Stimulated activated CD4-positive, alpha-beta T cell treated with anti-CD3 and anti-CD28 coated beads, Interleukin-12 subunit alpha, Interleukin-12 subunit beta, amount 100 ng/mL, for 24 hours (primary cell): ENCODE measurements at regions not wholly inside any gene's neighbourhood (a gene's known extent, or its start where the extent isn't known, plus 50 kb on each side); places are given as distances from the start of the nearest gene placed in this dataset.

ENCODE experiments used
- DNase-seq, 2 experiments: peaks; one replicate each; pipeline ENCODE4 v3.0.0-alpha.2; 2020; ENCODE audit warnings: low read depth in 2 of 2

DNA sequence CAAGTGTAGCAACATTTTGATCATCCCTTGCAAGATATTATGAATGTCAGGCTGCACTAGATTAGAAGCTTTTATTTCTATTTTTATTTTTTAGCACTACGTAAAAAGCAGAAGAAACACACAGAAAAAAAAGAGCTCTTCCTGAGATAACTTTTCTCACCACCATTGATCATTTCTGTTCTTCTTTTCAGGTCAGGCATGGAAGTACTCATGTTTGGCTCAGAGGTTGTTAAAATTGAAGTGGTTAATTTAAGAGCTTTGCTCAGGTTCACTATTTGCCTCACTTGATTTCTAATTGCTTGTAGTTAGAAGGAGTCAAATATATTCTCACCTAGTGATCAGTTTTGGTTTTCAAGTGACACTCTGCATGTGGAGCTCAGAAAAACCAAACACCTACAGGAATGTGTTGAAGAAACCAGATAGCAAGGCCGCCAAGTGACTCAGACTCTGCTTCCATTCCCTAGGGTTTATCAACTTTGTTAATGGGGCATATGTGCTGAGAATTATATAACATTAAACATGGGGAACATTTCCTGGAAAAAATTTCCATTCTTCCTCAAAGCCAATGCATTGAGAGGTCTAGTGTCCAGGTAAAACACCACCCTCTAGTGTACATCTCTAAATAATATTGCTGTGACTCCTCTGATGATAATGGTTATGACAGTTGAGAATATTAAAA lies 679.8 kb downstream of the CETN3 start:
- no peak for DNase-seq

DNA sequence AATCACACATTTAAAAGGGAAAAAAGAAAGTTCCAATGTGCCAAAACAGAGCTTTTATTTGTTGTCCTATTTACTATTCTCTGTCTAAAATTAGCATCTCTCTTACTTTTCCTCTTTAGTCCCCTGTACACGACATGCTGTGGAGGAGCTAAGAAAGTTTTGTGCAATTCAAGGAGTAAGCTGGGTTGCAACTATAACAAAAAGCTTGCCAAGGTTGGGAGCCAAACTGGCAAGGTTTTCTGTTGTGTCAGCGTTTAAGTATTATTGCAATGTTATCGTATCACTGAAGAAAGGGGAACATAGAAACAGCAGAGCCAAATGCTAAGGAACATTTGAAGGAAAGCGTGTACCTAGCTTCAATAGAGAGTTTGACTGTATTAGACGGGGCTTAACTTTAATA lies 680.8 kb downstream of the CETN3 start:
- DNase-seq: no peak

DNA sequence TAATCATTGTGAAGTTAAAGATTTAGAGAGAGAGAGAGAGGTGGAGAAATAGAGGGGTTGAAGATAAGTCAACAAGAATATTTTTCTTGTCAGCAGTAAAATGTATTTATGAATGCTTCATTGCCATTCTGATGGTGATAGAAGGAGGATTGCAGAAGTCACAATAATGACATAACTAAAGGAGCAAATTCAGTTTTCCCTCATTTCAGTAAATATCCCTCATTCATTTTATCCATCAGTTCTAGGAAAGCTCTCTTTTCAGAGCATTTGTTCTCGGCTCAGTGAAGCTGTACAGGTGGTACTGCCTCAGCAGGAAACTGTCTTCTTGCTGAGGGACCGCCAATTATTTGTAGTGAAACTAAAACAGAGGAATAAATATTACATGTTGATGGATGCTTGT lies 681.4 kb downstream of the CETN3 start:
- DNase-seq: no peak

DNA sequence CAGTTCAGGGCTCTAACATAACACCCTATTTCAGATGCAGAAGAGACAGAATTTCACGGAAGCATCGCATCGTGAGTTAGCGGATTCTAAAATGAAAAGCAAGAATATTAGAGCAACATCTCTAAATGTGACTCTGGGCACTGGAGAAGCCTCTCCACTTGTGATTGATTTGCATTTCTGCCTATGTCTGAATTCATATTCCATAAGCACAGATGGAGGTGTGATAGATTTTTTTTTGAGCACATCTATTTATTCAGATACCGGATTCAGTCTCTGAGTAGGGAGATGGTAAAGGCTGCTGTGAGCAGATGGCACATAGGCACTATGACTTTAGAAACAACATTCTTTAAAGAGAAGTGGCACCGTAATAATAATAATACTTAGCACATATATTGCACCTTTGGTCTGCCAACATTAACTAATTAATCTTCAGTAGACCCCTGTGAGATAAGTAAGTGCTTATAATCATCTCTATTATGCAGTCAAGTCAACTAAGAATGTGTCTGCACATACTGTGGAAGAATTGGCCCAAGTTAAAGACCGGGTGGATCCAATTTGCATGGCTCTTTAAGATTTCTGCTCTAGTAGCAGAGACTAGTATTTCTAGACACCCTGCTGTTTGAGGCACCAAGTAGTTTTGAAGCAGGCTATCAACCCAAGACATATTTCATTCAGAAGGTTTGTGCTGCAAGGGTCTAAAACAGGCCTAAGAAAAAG lies 685.0 kb downstream of the CETN3 start:
- DNase-seq: no peak

DNA sequence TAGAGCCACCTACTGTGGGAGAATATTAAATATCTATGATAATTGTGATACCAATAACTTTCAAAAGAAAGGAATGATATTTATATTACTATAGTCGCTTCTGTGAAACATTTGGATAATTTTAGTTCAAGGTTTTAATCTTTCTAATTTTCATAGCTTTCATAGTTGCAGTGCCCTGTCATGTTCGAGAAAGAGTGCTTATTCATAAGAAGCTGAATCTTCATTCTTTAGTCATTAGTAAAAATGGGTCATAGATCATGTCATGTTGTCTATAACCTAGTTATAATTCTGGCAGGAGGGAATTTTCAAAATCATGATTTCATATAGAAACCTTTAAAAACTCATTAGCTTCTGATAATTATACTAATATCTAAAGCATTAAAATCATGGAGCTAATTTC lies 685.6 kb downstream of the CETN3 start:
- DNase-seq: no peak

DNA sequence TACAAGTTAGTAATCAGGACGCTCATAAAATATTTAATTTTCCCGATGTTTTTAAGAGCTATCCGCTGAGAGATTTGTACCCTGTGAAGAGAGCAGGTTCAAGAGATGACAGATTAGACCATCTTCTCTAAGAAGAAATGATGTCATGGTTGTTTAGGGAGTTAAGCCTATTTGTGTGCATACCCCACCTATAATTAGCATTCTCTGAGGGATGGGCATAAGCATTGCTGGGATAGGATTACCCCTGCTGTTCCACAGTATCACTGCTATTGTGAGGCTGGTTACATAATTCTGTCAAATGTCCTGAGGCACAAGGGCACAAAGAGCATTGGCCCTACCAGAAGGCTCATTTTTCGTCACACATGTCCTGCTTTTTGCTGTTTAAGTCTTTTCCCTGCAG lies 687.0 kb downstream of the CETN3 start:
- DNase-seq: no peak

DNA sequence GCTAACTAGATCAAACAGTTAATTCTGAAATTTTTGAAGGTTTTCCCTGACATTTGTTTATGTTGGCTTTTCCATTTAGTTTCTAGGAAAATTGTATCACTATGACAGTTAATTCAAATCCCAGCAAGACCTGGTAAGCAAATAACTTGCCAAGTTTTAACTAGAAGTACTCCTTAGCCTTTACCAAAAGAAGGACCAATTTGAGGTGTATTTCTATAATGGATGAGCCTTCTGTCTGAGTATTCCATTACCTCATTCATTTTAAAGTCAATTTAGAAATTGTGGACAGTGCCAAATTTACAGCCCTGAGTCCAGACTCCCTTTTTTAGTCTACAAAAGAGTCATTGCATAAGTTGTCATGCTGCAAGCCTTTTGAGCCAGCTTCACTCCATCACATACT lies 687.6 kb downstream of the CETN3 start:
- DNase-seq: no peak

DNA sequence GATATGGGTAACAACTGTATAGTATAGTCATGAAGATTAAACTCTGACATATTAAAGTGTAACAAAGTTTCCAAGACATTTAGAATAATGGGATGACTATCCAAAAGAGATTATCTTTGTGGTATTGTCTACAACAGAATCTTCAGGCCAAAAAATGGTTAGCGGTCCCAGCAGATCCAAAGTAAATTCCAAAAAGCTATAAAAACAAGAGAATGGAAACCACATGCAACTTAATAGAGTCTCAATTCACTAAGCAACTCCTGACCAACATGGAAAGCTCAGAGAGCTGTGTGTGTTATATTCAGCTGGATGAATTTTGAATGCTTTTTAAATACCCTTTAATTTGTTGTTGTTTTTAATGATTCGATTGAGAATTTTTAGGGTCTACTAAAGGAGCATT lies 688.2 kb downstream of the CETN3 start:
- DNase-seq: no peak

DNA sequence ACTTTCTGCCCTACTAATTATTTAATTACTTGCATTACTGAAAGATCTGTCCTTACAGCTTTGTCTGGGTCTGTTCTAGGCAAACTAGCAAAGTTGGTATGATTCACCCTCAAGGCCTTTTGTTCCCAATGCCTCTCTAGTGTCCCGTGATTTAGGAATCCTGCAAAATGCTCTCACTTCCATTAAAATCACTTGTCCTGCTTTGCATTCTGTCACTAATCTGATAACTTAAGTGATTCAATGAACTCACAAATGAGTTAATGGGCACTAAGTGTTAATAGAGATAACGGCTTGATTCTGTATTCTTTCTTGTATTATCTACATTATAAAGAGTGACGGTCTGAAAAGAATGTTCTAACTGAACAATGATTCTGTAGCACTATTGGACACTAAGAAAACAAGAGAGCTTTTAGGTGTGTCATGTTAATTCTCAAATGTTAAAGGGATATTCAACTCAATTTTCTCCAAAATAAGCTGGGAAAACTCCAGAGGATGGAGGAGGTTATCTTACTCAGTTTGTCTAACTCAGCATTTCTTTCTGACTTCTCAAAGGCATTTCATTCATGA lies 697.3 kb downstream of the CETN3 start:
- no peak for DNase-seq

DNA sequence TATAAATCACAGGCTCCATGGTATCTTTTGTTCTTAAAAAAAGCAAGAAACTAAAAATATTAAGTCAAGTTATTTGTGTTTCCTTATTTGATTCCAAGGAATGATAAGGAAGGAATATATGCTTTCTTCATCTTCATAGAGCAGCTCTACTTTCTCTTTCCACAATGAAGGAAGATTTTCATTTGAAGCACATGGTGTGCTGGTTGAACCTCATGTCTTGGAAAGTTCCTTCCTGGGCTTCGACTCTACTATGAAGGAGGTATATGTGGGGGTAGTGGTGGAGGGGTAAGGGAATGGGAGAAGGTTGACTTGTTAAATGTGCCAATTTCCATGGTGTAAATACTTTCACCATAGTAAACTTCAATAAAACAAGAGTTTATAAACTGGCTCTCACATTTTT lies 698.0 kb downstream of the CETN3 start:
- DNase-seq: no peak

DNA sequence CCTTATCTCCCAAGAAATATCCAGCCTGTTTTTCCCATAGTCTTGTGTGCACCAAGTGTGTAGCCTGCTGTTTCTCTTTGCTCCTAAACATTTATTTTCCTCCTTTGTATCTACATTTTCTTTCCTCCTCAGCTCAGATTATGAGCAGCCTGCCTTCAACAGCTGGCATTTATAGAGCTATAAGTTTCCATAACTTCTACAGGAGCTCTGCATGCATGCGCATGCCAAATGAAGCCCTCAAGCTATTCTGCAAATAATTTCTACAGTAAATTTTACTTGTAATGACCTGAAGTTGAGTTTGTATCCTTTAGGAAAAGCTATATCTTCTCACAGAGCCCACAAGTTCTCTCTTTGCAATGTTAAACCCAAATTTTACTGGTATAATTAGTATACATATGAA lies 699.5 kb downstream of the CETN3 start:
- DNase-seq: no peak

DNA sequence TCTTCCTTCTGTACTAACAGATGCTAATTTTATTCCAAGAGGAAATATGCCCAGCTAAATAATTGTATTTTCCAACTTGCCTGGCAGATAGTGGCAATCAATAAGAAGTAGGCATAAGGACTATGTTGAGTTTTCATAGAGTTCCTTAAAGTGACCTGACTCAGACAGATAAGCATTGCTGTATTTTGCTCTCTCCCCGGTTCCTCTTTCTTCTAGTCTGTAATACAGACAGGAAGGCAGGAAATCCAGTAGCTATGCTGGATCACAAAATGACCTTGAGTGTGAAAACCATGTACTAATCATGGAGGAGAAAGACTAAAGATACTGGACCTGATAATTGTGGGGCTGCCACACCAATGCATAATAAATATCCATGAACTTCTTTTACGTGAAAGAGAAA lies 701.7 kb downstream of the CETN3 start:
- DNase-seq: no peak

DNA sequence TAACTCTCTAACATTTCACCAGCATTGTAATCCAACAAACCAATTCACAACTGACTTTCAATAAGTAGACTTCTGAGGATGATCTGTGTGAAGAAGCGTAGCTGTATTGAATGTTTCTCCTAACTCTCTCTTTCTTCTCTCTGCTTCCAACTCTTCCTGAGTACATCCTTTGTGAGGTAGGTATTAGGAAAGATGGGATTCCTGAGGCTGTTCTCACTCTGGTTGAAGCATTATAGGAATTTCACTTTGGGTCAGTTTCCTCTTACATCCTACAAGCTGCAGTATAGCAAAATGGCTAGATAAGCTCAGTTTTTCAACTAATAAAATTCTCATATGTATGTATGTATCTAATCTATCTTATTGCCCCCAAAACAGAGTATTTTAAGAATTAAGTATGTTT lies 702.8 kb downstream of the CETN3 start:
- no peak for DNase-seq

DNA sequence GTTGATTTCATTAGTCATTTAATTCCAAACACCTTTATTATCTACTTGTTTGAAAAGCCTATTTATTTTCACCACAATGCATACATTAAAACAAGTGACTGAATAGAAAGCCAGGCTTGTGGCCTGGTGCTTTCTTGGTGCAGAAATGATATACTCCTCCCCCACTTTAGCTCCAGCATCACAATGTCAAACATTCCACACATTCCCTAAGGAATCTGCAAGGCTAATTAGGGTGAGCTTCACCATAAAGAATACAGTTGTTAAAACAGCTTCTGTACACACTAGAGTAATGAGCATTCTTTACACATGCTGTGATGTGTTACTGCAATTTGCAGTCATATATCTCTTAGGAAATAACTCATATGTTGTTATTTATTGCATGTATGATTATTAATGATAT lies 705.7 kb downstream of the CETN3 start:
- DNase-seq: no peak

DNA sequence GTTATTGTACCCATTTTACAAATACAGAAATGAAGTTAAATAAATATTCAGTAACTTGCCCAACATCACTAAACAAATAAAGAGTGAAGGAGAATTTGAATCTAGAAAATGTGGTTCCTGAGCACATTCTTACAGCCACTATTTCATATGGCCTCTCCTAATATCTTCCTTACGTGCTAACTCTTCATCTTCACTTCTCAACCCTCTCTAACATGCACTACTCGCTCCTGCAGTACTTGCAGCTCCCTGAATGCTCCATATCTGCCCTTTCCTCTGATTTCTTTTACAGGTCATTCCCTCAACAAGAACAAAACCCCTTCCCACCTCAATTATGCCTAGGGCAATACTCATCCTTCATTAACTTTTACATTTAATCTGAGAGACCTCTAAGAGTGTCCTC lies 711.5 kb downstream of the CETN3 start:
- no peak for DNase-seq

DNA sequence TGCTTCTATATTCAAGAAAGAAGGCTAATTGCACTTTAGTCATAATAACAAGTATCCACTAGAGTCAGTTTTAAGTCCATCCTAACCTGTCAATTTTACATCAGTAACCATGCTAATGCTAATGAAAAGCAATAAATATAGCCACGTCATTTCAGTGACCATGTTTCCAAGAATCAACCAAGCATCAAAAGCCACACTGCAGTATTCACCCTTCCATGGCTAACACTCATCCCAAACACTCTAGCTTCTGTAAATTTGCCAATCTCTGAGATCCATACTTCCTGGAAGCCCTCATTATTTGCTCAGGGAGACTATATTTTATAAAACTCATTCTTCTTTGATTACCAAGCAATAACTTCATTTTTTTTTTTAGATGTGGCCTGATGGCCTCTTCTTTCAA lies 712.0 kb downstream of the CETN3 start:
- no peak for DNase-seq

DNA sequence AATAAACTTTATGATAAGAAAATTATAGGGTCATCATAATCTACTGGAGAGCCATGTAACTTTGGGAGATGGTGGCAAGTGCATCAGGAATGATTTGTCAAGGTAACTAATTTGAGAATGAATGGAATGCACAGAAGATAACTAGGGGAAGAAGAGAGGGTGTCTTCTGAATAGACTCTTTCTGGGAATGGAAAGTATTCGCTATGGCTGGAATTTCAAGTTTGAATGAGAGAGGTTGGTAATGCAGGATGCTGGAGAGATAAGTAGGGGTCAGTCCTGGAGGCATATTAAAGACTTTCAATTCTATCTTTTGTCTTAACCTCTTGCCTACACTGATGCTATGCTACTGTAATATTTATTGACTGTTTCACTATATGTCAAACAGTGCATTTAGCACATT lies 714.2 kb downstream of the CETN3 start:
- no peak for DNase-seq

DNA sequence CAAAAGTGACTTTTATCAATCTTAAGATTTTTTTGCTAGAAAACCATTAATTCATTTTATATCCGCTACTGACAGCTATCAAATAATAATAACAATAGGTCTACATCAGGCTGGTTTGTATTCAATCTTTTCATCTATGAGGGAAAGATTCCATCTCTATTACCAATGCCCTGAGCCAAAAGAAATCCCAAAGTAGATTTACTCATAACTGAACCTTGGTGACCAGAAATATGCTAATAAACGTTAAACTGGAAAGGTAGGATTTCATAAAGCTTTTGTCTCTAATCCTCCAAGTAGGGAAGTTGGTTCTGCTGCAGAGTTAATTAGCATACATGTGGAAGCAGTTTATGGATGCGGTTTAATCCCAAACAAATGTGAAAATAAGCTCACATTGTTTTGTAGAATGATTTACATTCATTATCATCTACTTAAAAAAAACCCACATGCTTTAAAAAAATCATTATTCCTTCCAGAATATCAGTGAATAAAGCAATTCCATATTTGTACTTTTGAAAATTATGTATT lies 715.5 kb downstream of the CETN3 start:
- DNase-seq: no peak

DNA sequence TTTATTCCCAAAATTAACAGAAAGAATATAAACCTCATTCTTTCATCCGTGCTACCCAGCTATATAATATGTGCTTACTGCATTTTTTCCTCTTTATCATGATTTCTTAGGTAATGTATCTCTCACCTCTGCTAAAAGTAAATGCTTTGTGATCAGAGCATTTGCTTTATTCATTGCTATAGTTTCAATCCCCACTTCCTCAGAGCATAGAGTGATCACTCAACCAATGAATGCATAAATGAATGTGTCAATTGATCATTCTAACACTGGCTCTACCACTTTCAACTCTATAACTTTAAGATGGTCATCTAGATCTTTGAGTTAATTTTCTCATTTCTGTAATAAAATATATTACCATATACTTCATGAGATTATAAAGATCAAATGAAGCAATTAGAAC lies 719.2 kb downstream of the CETN3 start:
- DNase-seq: no peak

DNA sequence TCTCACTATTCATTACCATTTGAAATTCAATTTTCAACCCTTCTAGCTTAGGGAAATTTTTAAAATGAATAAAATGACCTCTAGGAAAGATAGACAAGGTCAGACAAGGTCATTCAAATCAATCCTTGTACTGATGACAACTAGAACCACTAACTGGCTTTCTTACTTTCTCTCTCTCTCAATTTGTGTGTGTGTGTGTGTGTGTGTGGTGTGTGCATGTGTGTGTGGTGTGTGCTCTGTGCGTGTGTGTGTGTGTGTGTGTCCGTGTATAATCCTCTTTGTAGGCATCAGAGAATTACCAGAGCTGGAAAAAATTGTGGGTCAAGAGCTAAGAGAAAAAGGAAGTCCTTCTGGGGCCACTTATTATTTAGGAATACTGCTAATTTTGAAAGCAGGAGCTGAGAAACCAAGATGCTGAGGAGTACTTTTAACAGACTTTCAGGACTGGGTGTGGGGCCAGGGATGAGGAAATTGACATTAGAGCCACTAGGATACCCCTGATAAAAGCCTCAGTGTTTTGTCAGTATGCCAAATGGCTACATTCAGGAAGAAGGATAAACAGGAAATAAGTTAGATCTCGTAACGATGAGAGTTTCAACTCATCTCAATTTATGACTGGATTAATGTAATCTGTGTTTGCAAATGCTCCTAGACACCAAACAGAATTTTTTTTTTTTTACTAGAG lies 723.3 kb downstream of the CETN3 start:
- DNase-seq: no peak

DNA sequence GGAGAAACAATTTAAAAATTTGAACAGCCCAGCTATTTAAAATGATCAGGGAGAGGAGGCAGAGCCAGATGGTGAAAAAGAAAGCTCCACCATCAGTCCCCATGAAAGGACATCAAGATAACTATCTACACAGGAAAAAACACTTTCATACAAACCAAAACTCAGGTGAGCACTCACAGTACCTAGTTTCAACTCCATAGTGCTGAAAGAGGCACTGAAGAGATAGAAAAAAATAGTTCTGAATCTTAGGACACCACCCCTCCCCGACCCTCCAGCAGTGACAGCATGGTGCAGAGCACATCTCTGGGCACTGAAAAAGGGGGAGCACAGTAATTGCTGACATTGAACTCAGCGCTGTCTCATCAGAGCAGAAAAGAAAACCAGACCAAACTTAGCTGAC lies 732.9 kb downstream of the CETN3 start:
- DNase-seq: no peak

DNA sequence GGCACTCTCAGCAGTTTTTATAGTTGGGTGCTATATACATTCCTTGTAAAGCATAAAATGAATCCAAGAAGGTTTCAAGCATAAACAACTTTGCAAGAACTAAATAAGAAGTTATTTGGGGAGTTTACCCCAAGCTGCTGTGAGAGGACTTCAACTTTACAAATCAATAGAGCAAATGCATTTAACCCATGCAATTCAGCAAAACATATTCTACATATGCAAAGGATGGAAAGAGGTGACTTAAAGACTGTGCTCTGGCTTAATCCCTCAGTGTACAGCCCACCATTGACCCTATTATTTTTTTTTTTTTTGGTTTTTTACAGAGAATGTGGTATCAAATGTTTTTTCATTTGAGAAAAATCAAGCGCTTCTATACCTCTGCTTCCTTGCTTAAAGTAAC lies 736.5 kb downstream of the CETN3 start:
- DNase-seq: no peak

DNA sequence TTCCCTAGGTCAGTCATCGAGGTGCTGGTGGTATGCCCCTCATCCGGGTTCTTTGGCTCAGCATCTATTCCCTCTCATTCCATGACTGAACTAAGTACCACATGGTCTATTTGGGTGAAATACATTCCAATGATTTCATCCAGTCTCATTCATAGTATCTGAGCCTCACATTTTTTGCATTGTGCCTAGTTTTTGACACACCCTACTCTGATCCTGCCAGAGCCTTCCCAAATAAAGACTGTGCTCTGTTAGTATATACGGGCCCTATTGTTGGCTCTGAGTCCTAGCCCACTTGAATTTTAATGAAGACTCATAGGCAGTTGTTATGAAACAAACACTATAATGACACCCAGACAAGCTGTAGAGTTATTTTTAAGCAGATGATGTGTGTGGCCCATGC lies 740.7 kb downstream of the CETN3 start:
- no peak for DNase-seq
